Trophoblast cell (in vitro differentiated cells and primary cell): ENCODE measurements at regions not wholly inside any gene's neighbourhood (a gene's known extent, or its start where the extent isn't known, plus 50 kb on each side); places are given as distances from the start of the nearest gene placed in this dataset.

ENCODE experiments used
- DNase-seq, 2 donors: peaks; one replicate each; pipeline ENCODE4 v3.0.0-alpha.2; 2016
- H2AFZ ChIP-seq: 2 replicates; pipeline ENCODE4 v1.6.1; 2013; ENCODE audit warnings: low read length, moderate library complexity, mild to moderate bottlenecking; ENCODE audit not compliant: insufficient read depth, poor library complexity
- H2AK5ac ChIP-seq: 2 replicates; pipeline ENCODE4 v1.6.1; 2013; ENCODE audit warnings: mild to moderate bottlenecking, low read length
- H2BK120ac ChIP-seq: 2 replicates; pipeline ENCODE4 v1.6.1; 2013; ENCODE audit warnings: low read length, mild to moderate bottlenecking, moderate library complexity; ENCODE audit not compliant: insufficient read depth, poor library complexity
- H2BK12ac ChIP-seq: 2 replicates; pipeline ENCODE4 v1.6.1; 2013; ENCODE audit warnings: mild to moderate bottlenecking, low read length, moderate library complexity
- H2BK5ac ChIP-seq: 2 replicates; pipeline ENCODE4 v1.6.1; 2013; ENCODE audit warnings: low read length, low read depth, moderate library complexity, mild to moderate bottlenecking; ENCODE audit not compliant: poor library complexity
- H3K14ac ChIP-seq: 2 replicates; pipeline ENCODE4 v1.6.1; 2013; ENCODE audit warnings: mild to moderate bottlenecking, low read length
- H3K18ac ChIP-seq: 2 replicates; pipeline ENCODE4 v1.6.1; 2013; ENCODE audit warnings: mild to moderate bottlenecking, low read length
- H3K23ac ChIP-seq: 2 replicates; pipeline ENCODE4 v1.6.1; 2013; ENCODE audit warnings: low read length
- H3K27ac ChIP-seq: 2 replicates; pipeline ENCODE4 v1.5.1; 2013; ENCODE audit warnings: low read depth, mild to moderate bottlenecking, inconsistent platforms, low read length, moderate library complexity
- H3K27me3 ChIP-seq: 2 replicates; pipeline ENCODE4 v1.6.1; 2013; ENCODE audit warnings: inconsistent platforms, mild to moderate bottlenecking, low read length, moderate library complexity; ENCODE audit not compliant: insufficient read depth
- H3K36me3 ChIP-seq, 2 experiments: 1 replicate in 1 of 2; 2 replicates in 1 of 2; pipeline ENCODE4 v1.6.1; 2013; ENCODE audit warnings: low read length in 2 of 2, mild to moderate bottlenecking in 2 of 2, moderate library complexity in 1 of 2; ENCODE audit not compliant: insufficient read depth in 2 of 2, control insufficient read depth in 1 of 2
- H3K4ac ChIP-seq: 2 replicates; pipeline ENCODE4 v1.6.1; 2013; ENCODE audit warnings: low read depth, mild to moderate bottlenecking, low read length, moderate library complexity
- H3K4me1 ChIP-seq, 2 experiments: 1 replicate in 1 of 2; 2 replicates in 1 of 2; pipeline ENCODE4 v1.6.1; 2013; ENCODE audit warnings: low read length in 2 of 2, mild to moderate bottlenecking in 2 of 2, moderate library complexity in 1 of 2; ENCODE audit not compliant: insufficient read depth in 2 of 2, control insufficient read depth in 1 of 2
- H3K4me2 ChIP-seq: 2 replicates; pipeline ENCODE4 v1.6.1; 2013; ENCODE audit warnings: inconsistent platforms, mild to moderate bottlenecking, low read length, moderate library complexity
- H3K4me3 ChIP-seq: 2 replicates; pipeline ENCODE4 v1.5.1; 2013; ENCODE audit warnings: mild to moderate bottlenecking, low read depth, low read length, inconsistent platforms
- H3K79me1 ChIP-seq: one replicate; pipeline ENCODE4 v1.6.1; 2013; ENCODE audit warnings: low read length
- H3K79me2 ChIP-seq: 2 replicates; pipeline ENCODE4 v1.6.1; 2013; ENCODE audit warnings: low read length, mild to moderate bottlenecking; ENCODE audit not compliant: control insufficient read depth, insufficient read depth, poor library complexity
- H3K9ac ChIP-seq: 2 replicates; pipeline ENCODE4 v1.6.1; 2013; ENCODE audit warnings: mild to moderate bottlenecking, low read length
- H3K9me3 ChIP-seq: 2 replicates; pipeline ENCODE4 v1.6.1; 2013; ENCODE audit warnings: low read depth, mild to moderate bottlenecking, control low read depth, inconsistent platforms, low read length; ENCODE audit not compliant: insufficient read depth
- H4K12ac ChIP-seq: 2 replicates; pipeline ENCODE4 v1.6.1; 2013; ENCODE audit warnings: low read depth, mild to moderate bottlenecking, low read length, moderate library complexity
- H4K8ac ChIP-seq: 2 replicates; pipeline ENCODE4 v1.6.1; 2013; ENCODE audit warnings: low read depth, mild to moderate bottlenecking, low read length, moderate library complexity
- H4K91ac ChIP-seq: one replicate; pipeline ENCODE4 v1.6.1; 2013; ENCODE audit warnings: low read depth, mild to moderate bottlenecking, low read length, moderate library complexity
- WGBS: extraction: QIAGEN DNeasy Blood & Tissue Kit; methylation state at CpG from one replicate; pipeline ENCODE4 v1.1.7; 2013; ENCODE audit warnings: missing lambda C conversion rate; ENCODE audit not compliant: insufficient read length, insufficient coverage; ENCODE audit errors: extremely low coverage; 5-methylcytosine and 5-hydroxymethylcytosine counted together

DNA sequence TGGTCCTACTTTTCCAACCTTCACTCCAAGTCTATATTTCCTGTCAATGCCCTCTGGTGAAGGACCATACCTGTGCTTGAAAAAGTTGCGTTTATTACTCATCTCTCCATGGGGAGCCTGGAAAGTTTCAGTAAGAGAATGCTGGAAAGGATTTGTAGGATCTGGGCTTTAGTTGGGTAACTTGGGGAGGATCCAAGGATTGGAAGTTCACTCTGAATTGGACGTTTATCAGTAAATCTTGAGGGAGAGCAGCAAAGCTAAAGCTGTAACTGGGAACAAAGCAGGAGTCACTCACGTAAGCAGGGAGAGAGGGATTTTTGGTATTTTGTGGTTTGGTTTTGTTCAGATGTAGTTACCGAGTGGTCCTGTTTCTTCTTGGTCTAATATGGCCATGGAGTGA, 51.4 kb upstream of the NPVF start:
- Histone ChIP-seq H3K79me1 (no peaks in the 10 kb centered on the region), H3K18ac (no peak overlapping the region), H4K91ac (no peak overlapping the region), H2BK5ac (no peak overlapping the region), H2AFZ (no peak overlapping the region), H3K36me3 (no peaks in the 10 kb centered on the region), H3K14ac (no peak overlapping the region), H2AK5ac (no peak overlapping the region), H3K23ac (no peak overlapping the region), H3K27me3 (no peaks in the 10 kb centered on the region), H2BK120ac (no peak overlapping the region), H3K9ac (no peak overlapping the region), H2BK12ac (no peak overlapping the region), H3K79me2 (no peaks in the 10 kb centered on the region), H3K4me3 (no peak overlapping the region), H3K4me1 (no peaks in the 10 kb centered on the region), H3K27ac (no peak overlapping the region), H4K8ac (no peak overlapping the region), H4K12ac (no peak overlapping the region), H3K4ac (no peak overlapping the region), H3K9me3 (no peaks in the 10 kb centered on the region), H3K4me2 (no peak overlapping the region)
- WGBS: no CpG with 5 or more reads among the region's 4 CpGs
- no peak for DNase-seq

DNA sequence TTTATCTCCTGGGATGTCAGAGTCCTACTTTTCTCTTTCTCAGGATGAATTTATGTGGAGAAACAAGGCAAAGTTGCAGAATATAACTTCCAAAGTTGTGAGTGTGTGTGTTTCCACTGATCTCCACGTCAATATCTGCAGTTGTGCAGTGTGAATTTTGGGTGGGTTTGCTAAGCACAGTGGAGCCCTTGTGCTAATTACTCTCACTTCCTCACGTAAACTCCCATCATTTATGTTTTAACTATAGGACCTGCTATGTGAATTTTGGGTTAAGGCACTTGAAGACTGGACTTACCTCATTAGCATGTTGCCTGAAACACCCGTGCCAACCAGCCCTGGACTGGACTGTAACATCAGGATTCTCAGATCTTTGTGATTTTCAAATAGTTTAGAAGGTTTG, 51.9 kb upstream of the NPVF start:
- H3K23ac ChIP-seq: no peak overlapping the region
- no peaks in the 10 kb centered on the region for H3K36me3 ChIP-seq
- H3K9me3 ChIP-seq: no peaks in the 10 kb centered on the region
- no peak overlapping the region for H4K12ac ChIP-seq
- H3K79me2 ChIP-seq: no peaks in the 10 kb centered on the region
- no peaks in the 10 kb centered on the region for H3K27me3 ChIP-seq
- no peak overlapping the region for H3K14ac ChIP-seq
- WGBS: no CpG with 5 or more reads among the region's 3 CpGs
- H3K27ac ChIP-seq: no peak overlapping the region
- H2AK5ac ChIP-seq: no peak overlapping the region
- DNase-seq: no peak
- no peak overlapping the region for H3K4me3 ChIP-seq
- H3K18ac ChIP-seq: no peak overlapping the region
- no peak overlapping the region for H4K91ac ChIP-seq
- no peak overlapping the region for H3K9ac ChIP-seq
- H3K4me2 ChIP-seq: no peak overlapping the region
- H2AFZ ChIP-seq: no peak overlapping the region
- no peak overlapping the region for H3K4ac ChIP-seq
- H2BK12ac ChIP-seq: no peak overlapping the region
- H2BK120ac ChIP-seq: no peak overlapping the region
- no peaks in the 10 kb centered on the region for H3K79me1 ChIP-seq
- H3K4me1 ChIP-seq: no peaks in the 10 kb centered on the region
- no peak overlapping the region for H4K8ac ChIP-seq
- no peak overlapping the region for H2BK5ac ChIP-seq

GRCh38 chr7:25282194-25282593, 53.9 kb upstream of the NPVF start:
- no peak overlapping the region for H3K27ac ChIP-seq

GRCh38 chr7:25286756-25287155, 58.5 kb upstream of the NPVF start:
- Histone ChIP-seq H2AK5ac (no peak overlapping the region), H3K79me1 (no peaks in the 10 kb centered on the region), H4K8ac (no peak overlapping the region), H3K4me1 (no peaks in the 10 kb centered on the region), H3K4ac (no peak overlapping the region), H3K4me2 (no peak overlapping the region), H3K27ac (no peak overlapping the region), H2AFZ (no peak overlapping the region), H3K9ac (no peak overlapping the region), H3K23ac (no peak overlapping the region), H3K27me3 (no peaks in the 10 kb centered on the region), H4K12ac (no peak overlapping the region), H3K14ac (no peak overlapping the region), H2BK12ac (no peak overlapping the region), H3K9me3 (no peaks in the 10 kb centered on the region), H4K91ac (no peak overlapping the region), H3K79me2 (no peaks in the 10 kb centered on the region), H3K4me3 (no peak overlapping the region), H3K36me3 (no peaks in the 10 kb centered on the region), H3K18ac (no peak overlapping the region), H2BK5ac (no peak overlapping the region), H2BK120ac (no peak overlapping the region)
- DNase-seq: no peak

More at GRCh38 chr7:25282194-25282593, 53.9 kb upstream of the NPVF start:
- no peak overlapping the region for H3K18ac ChIP-seq
- no peaks in the 10 kb centered on the region for H3K9me3 ChIP-seq
- no peak overlapping the region for H4K12ac ChIP-seq
- H2BK12ac ChIP-seq: no peak overlapping the region
- no peak overlapping the region for H2BK120ac ChIP-seq
- no peak for DNase-seq
- H3K4me2 ChIP-seq: no peak overlapping the region
- H3K79me2 ChIP-seq: no peaks in the 10 kb centered on the region
- no CpG with 5 or more reads among the region's 8 CpGs for WGBS
- no peak overlapping the region for H2AFZ ChIP-seq
- no peak overlapping the region for H3K4me3 ChIP-seq
- H3K4ac ChIP-seq: no peak overlapping the region
- H3K14ac ChIP-seq: no peak overlapping the region
- H3K27me3 ChIP-seq: no peaks in the 10 kb centered on the region
- H2BK5ac ChIP-seq: no peak overlapping the region
- no peak overlapping the region for H2AK5ac ChIP-seq
- H3K23ac ChIP-seq: no peak overlapping the region
- H4K8ac ChIP-seq: no peak overlapping the region
- no peaks in the 10 kb centered on the region for H3K79me1 ChIP-seq
- no peaks in the 10 kb centered on the region for H3K4me1 ChIP-seq
- H3K36me3 ChIP-seq: no peaks in the 10 kb centered on the region
- no peak overlapping the region for H4K91ac ChIP-seq
- no peak overlapping the region for H3K9ac ChIP-seq
